ENCODE measurements at regions not wholly inside any gene's neighbourhood (a gene's known extent, or its start where the extent isn't known, plus 50 kb on each side); places are given as distances from the start of the nearest gene placed in this dataset.

- no peak for TF ChIP-seq POU2F2 (IDR thresholded peaks at IDR 0.05; ENCODE audit: low read depth, low read length)
- TF ChIP-seq POLR2A (IDR thresholded peaks at IDR 0.05; ENCODE audit: low read depth, low read length), result no peak
- no peak for TF ChIP-seq POLR2AphosphoS5 (IDR thresholded peaks at IDR 0.05; ENCODE audit: low read depth, low read length)
- no peak for TF ChIP-seq SPI1 (IDR thresholded peaks at IDR 0.05; ENCODE audit: low read depth, low read length)
Observed at GRCh38 chr18:54765636-54766375, 62.5 kb upstream of the RAB27B start.
